Kidney (tissue), 13 donors: ENCODE measurements at regions not wholly inside any gene's neighbourhood (a gene's known extent, or its start where the extent isn't known, plus 50 kb on each side); places are given as distances from the start of the nearest gene placed in this dataset.

Experiments
- DNase-seq, 5 donors: peaks; one replicate each; pipeline ENCODE4 v3.0.0-alpha.2; 2013 to 2020
- FAIRE-seq: peaks from 2 replicates; lab custom pipeline; 2012; peaks lifted over from hg19 to GRCh38; lab: Jason Lieb, UNC
- H3K27ac ChIP-seq, 2 donors: one replicate each; pipeline ENCODE4 v1.7.0; 2013; ENCODE audit warnings: low read depth in 2 of 2, low read length in 2 of 2, inconsistent platforms in 1 of 2
- H3K27me3 ChIP-seq: one replicate; pipeline ENCODE4 v1.7.1; 2013; ENCODE audit warnings: low read length, inconsistent platforms; ENCODE audit not compliant: control insufficient read depth, insufficient read depth
- H3K36me3 ChIP-seq, 3 donors: one replicate each; pipeline versions ENCODE4 v1.7.0 to v1.7.1; 2013; ENCODE audit warnings: low read length in 3 of 3, control low read depth in 1 of 3, inconsistent platforms in 1 of 3; ENCODE audit not compliant: insufficient read depth in 3 of 3, control insufficient read depth in 2 of 3
- H3K4me1 ChIP-seq, 3 donors: one replicate each; pipeline versions ENCODE4 v1.7.0 to v1.7.1; 2013; ENCODE audit warnings: low read length in 3 of 3, inconsistent platforms in 1 of 3, low read depth in 1 of 3; ENCODE audit not compliant: control insufficient read depth in 2 of 3, insufficient read depth in 2 of 3
- H3K4me3 ChIP-seq, 3 donors: one replicate each; pipeline versions ENCODE4 v1.7.0 to v1.8.1; 2013; ENCODE audit warnings: low read length in 3 of 3, control low read depth in 1 of 3, inconsistent platforms in 1 of 3
- H3K9ac ChIP-seq, 3 donors: one replicate each; pipeline versions ENCODE4 v1.7.0 to v1.7.1; 2013; ENCODE audit warnings: low read length in 3 of 3, control low read depth in 1 of 3, inconsistent platforms in 1 of 3
- H3K9me3 ChIP-seq, 3 donors: one replicate each; pipeline versions ENCODE4 v1.7.0 to v1.7.1; 2013; ENCODE audit warnings: low read length in 3 of 3, control low read depth in 1 of 3, inconsistent platforms in 1 of 3; ENCODE audit not compliant: control insufficient read depth in 2 of 3, insufficient read depth in 1 of 3
- CTCF ChIP-seq: IDR thresholded peaks from 3 replicates; pipeline ENCODE4 v1.5.1; 2012; ENCODE audit warnings: mild to moderate bottlenecking, moderate library complexity, borderline replicate concordance; ENCODE audit not compliant: insufficient read depth; ENCODE audit errors: extremely low read depth
- intact Hi-C: fragments of 100-400 bp; cut with DNase I; formaldehyde crosslinking; loops from one replicate; pipeline ENCODE4 v1.11.1; 2022
- donor health status: control.
- donor health status: control.
- donor health status: control.
- donor health status: control.
- donor health status: control.
- donor health status: DM: yes; HTN: yes; CAD: no.
- donor health status: Normal renal cell carcinoma (clear cell type).

- H3K36me3 ChIP-seq = no peaks in the 10 kb centered on the region
- peaks cover 0 to 20% (median 0%) of the 10 kb centered on the region in 3 donors for H3K4me1 ChIP-seq
Observed at GRCh38 chr14:55921511-55921910, 196.7 kb upstream of the PELI2 start.

GRCh38 chr14:55926007-55926406 is 192.2 kb upstream of the PELI2 start:
- TF ChIP-seq CTCF = no peak
- FAIRE-seq (no peak), DNase-seq (peak in 1 of 5 donors; percentile 22)
- H3K27me3 ChIP-seq = no peaks in the 10 kb centered on the region
- H3K27ac ChIP-seq = peak overlapping the region in 1 of 2 donors; percentile 40
- H3K4me1 ChIP-seq = peaks cover 0 to 33% (median 0%) of the 10 kb centered on the region in 3 donors
- no peaks in the 10 kb centered on the region for H3K36me3 ChIP-seq
- intact Hi-C loops = no loop called here
- H3K9me3 ChIP-seq = no peaks in the 10 kb centered on the region
- no peak overlapping the region for H3K4me3 ChIP-seq
- H3K9ac ChIP-seq = no peak overlapping the region

More at GRCh38 chr14:55921511-55921910, 196.7 kb upstream of the PELI2 start:
- FAIRE-seq (no peak), DNase-seq (peak in 1 of 5 donors; percentile 40)
- intact Hi-C loops = no loop called here
- TF ChIP-seq CTCF = no peak
- Histone ChIP-seq H3K9ac (no peak overlapping the region), H3K27me3 (no peaks in the 10 kb centered on the region), H3K27ac (no peak overlapping the region), H3K9me3 (no peaks in the 10 kb centered on the region), H3K4me3 (no peak overlapping the region)

- H3K4me1 ChIP-seq = peaks cover 0 to 25% (median 0%) of the 10 kb centered on the region in 3 donors
- peak overlapping the region in 1 of 2 donors; percentile 54 for H3K27ac ChIP-seq
- H3K9me3 ChIP-seq = no peaks in the 10 kb centered on the region
- DNase-seq (peak in 1 of 5 donors; percentile 25), FAIRE-seq (no peak)
- no peaks in the 10 kb centered on the region for H3K27me3 ChIP-seq
- intact Hi-C loops = no loop called here
- no peak overlapping the region for H3K4me3 ChIP-seq
- H3K9ac ChIP-seq = no peak overlapping the region
- H3K36me3 ChIP-seq = no peaks in the 10 kb centered on the region
- TF ChIP-seq CTCF = no peak
Observed at GRCh38 chr14:55927028-55927427, 191.2 kb upstream of the PELI2 start.

GRCh38 chr14:55928276-55928675 is 189.9 kb upstream of the PELI2 start:
- FAIRE-seq = peak; percentile 76
- peaks cover 0 to 25% (median 0%) of the 10 kb centered on the region in 3 donors for H3K4me1 ChIP-seq
- peak overlapping the region in 1 of 2 donors; percentile 51 for H3K27ac ChIP-seq
- no peak overlapping the region for H3K4me3 ChIP-seq
- DNase-seq = no peak
- H3K36me3 ChIP-seq = no peaks in the 10 kb centered on the region
- TF ChIP-seq CTCF = no peak
- no peaks in the 10 kb centered on the region for H3K27me3 ChIP-seq
- no peaks in the 10 kb centered on the region for H3K9me3 ChIP-seq
- intact Hi-C loops = no loop called here
- no peak overlapping the region for H3K9ac ChIP-seq
